ENCODE measurements at regions not wholly inside any gene's neighbourhood (a gene's known extent, or its start where the extent isn't known, plus 50 kb on each side); places are given as distances from the start of the nearest gene placed in this dataset.
"Not testable (repeated sequence)": the region's sequence is repeated elsewhere in the genome, so short reads cannot be mapped to it uniquely, and the experiment has no call there.

GRCh38 chr10:118920206-118920605 lies 109.3 kb upstream of the NANOS1 start:
- H3K4me3 ChIP-seq (ENCODE audit: low read length), result no peak overlapping the region
- H3K4me1 ChIP-seq (ENCODE audit: control insufficient read depth, insufficient read depth, low read length), result peaks cover 5% of the 10 kb centered on the region
- H3K27me3 ChIP-seq (replicated peaks; ENCODE audit: control insufficient read depth, insufficient read depth, low read length), result peaks cover 6% of the 10 kb centered on the region
- no peaks in the 10 kb centered on the region for H3K36me3 ChIP-seq (ENCODE audit: control insufficient read depth, insufficient read depth, low read length, severe bottlenecking)
- no peak overlapping the region for H3K9ac ChIP-seq (ENCODE audit: low read length)
- H3K9me3 ChIP-seq (ENCODE audit: control insufficient read depth, low read length), result no peaks in the 10 kb centered on the region
- no peak for DNase-seq (ENCODE audit: low read depth)

- H3K4me1 ChIP-seq (ENCODE audit: control insufficient read depth, insufficient read depth, low read length), result peaks cover 11% of the 10 kb centered on the region
- no peaks in the 10 kb centered on the region for H3K36me3 ChIP-seq (ENCODE audit: control insufficient read depth, insufficient read depth, low read length, severe bottlenecking)
- H3K4me3 ChIP-seq (ENCODE audit: low read length), result no peak overlapping the region
- DNase-seq (ENCODE audit: low read depth), result no peak
- H3K9me3 ChIP-seq (ENCODE audit: control insufficient read depth, low read length), result no peaks in the 10 kb centered on the region
- H3K9ac ChIP-seq (ENCODE audit: low read length), result no peak overlapping the region
- H3K27me3 ChIP-seq (replicated peaks; ENCODE audit: control insufficient read depth, insufficient read depth, low read length), result peaks cover 7% of the 10 kb centered on the region
Observed at GRCh38 chr10:118922226-118922625, 107.3 kb upstream of the NANOS1 start.

- Histone ChIP-seq H3K9ac (ENCODE audit: low read length) (no peak overlapping the region), H3K4me1 (ENCODE audit: control insufficient read depth, insufficient read depth, low read length) (peaks cover 16% of the 10 kb centered on the region), H3K4me3 (ENCODE audit: low read length) (no peak overlapping the region), H3K36me3 (ENCODE audit: control insufficient read depth, insufficient read depth, low read length, severe bottlenecking) (no peaks in the 10 kb centered on the region), H3K27me3 (replicated peaks; ENCODE audit: control insufficient read depth, insufficient read depth, low read length) (peaks cover 7% of the 10 kb centered on the region), H3K9me3 (ENCODE audit: control insufficient read depth, low read length) (no peaks in the 10 kb centered on the region)
- no peak for DNase-seq (ENCODE audit: low read depth)
Observed at GRCh38 chr10:118922972-118923371, 106.5 kb upstream of the NANOS1 start.

GRCh38 chr10:118924493-118924892 lies 105.0 kb upstream of the NANOS1 start:
- Histone ChIP-seq H3K9me3 (ENCODE audit: control insufficient read depth, low read length) (no peaks in the 10 kb centered on the region), H3K4me3 (ENCODE audit: low read length) (no peak overlapping the region), H3K27me3 (replicated peaks; ENCODE audit: control insufficient read depth, insufficient read depth, low read length) (peaks cover 7% of the 10 kb centered on the region), H3K36me3 (ENCODE audit: control insufficient read depth, insufficient read depth, low read length, severe bottlenecking) (no peaks in the 10 kb centered on the region), H3K9ac (ENCODE audit: low read length) (no peak overlapping the region), H3K4me1 (ENCODE audit: control insufficient read depth, insufficient read depth, low read length) (peaks cover 16% of the 10 kb centered on the region)
- DNase-seq (ENCODE audit: low read depth), result no peak

- Histone ChIP-seq H3K4me1 (ENCODE audit: control insufficient read depth, insufficient read depth, low read length) (peaks cover 16% of the 10 kb centered on the region), H3K9me3 (ENCODE audit: control insufficient read depth, low read length) (peaks cover 4% of the 10 kb centered on the region), H3K36me3 (ENCODE audit: control insufficient read depth, insufficient read depth, low read length, severe bottlenecking) (no peaks in the 10 kb centered on the region), H3K4me3 (ENCODE audit: low read length) (no peak overlapping the region), H3K27me3 (replicated peaks; ENCODE audit: control insufficient read depth, insufficient read depth, low read length) (peaks cover 7% of the 10 kb centered on the region), H3K9ac (ENCODE audit: low read length) (no peak overlapping the region)
- no peak for DNase-seq (ENCODE audit: low read depth)
Observed at GRCh38 chr10:118925404-118926071, 104.0 kb upstream of the NANOS1 start.

GRCh38 chr10:118926072-118926417 lies 103.5 kb upstream of the NANOS1 start:
- H3K9me3 ChIP-seq (ENCODE audit: control insufficient read depth, low read length), result peaks cover 9% of the 10 kb centered on the region
- H3K9ac ChIP-seq (ENCODE audit: low read length), result no peak overlapping the region
- H3K4me1 ChIP-seq (ENCODE audit: control insufficient read depth, insufficient read depth, low read length), result peaks cover 16% of the 10 kb centered on the region
- no peak for DNase-seq (ENCODE audit: low read depth)
- H3K36me3 ChIP-seq (ENCODE audit: control insufficient read depth, insufficient read depth, low read length, severe bottlenecking), result no peaks in the 10 kb centered on the region
- H3K27me3 ChIP-seq (replicated peaks; ENCODE audit: control insufficient read depth, insufficient read depth, low read length), result peaks cover 7% of the 10 kb centered on the region
- no peak overlapping the region for H3K4me3 ChIP-seq (ENCODE audit: low read length)

- Histone ChIP-seq H3K9ac (ENCODE audit: low read length) (no peak overlapping the region), H3K27me3 (replicated peaks; ENCODE audit: control insufficient read depth, insufficient read depth, low read length) (peaks cover 7% of the 10 kb centered on the region), H3K4me1 (ENCODE audit: control insufficient read depth, insufficient read depth, low read length) (peaks cover 16% of the 10 kb centered on the region), H3K36me3 (ENCODE audit: control insufficient read depth, insufficient read depth, low read length, severe bottlenecking) (no peaks in the 10 kb centered on the region), H3K9me3 (ENCODE audit: control insufficient read depth, low read length) (peaks cover 13% of the 10 kb centered on the region), H3K4me3 (ENCODE audit: low read length) (no peak overlapping the region)
- no peak for DNase-seq (ENCODE audit: low read depth)
Observed at GRCh38 chr10:118926441-118926840, 103.1 kb upstream of the NANOS1 start.

- DNase-seq (ENCODE audit: low read depth), result no peak
Observed at GRCh38 chr10:118926903-118927302, 102.6 kb upstream of the NANOS1 start.

GRCh38 chr10:118927321-118927720 lies 102.2 kb upstream of the NANOS1 start:
- H3K4me1 ChIP-seq (ENCODE audit: control insufficient read depth, insufficient read depth, low read length), result peaks cover 11% of the 10 kb centered on the region
- DNase-seq (ENCODE audit: low read depth), result no peak
- peaks cover 22% of the 10 kb centered on the region for H3K9me3 ChIP-seq (ENCODE audit: control insufficient read depth, low read length)
- no peak overlapping the region for H3K4me3 ChIP-seq (ENCODE audit: low read length)
- no peaks in the 10 kb centered on the region for H3K36me3 ChIP-seq (ENCODE audit: control insufficient read depth, insufficient read depth, low read length, severe bottlenecking)
- peaks cover 7% of the 10 kb centered on the region for H3K27me3 ChIP-seq (replicated peaks; ENCODE audit: control insufficient read depth, insufficient read depth, low read length)
- no peak overlapping the region for H3K9ac ChIP-seq (ENCODE audit: low read length)

More at GRCh38 chr10:118926903-118927302, 102.6 kb upstream of the NANOS1 start:
- Histone ChIP-seq H3K4me1 (ENCODE audit: control insufficient read depth, insufficient read depth, low read length) (peaks cover 13% of the 10 kb centered on the region), H3K36me3 (ENCODE audit: control insufficient read depth, insufficient read depth, low read length, severe bottlenecking) (no peaks in the 10 kb centered on the region), H3K27me3 (replicated peaks; ENCODE audit: control insufficient read depth, insufficient read depth, low read length) (peaks cover 7% of the 10 kb centered on the region), H3K9me3 (ENCODE audit: control insufficient read depth, low read length) (peaks cover 18% of the 10 kb centered on the region), H3K9ac (ENCODE audit: low read length) (no peak overlapping the region), H3K4me3 (ENCODE audit: low read length) (no peak overlapping the region)

- H3K9ac ChIP-seq (ENCODE audit: low read length), result no peak overlapping the region
- H3K4me1 ChIP-seq (ENCODE audit: control insufficient read depth, insufficient read depth, low read length), result peaks cover 11% of the 10 kb centered on the region
- H3K36me3 ChIP-seq (ENCODE audit: control insufficient read depth, insufficient read depth, low read length, severe bottlenecking), result no peaks in the 10 kb centered on the region
- no peak for DNase-seq (ENCODE audit: low read depth)
- no peaks in the 10 kb centered on the region for H3K27me3 ChIP-seq (replicated peaks; ENCODE audit: control insufficient read depth, insufficient read depth, low read length)
- peaks cover 28% of the 10 kb centered on the region for H3K9me3 ChIP-seq (ENCODE audit: control insufficient read depth, low read length)
- no peak overlapping the region for H3K4me3 ChIP-seq (ENCODE audit: low read length)
Observed at GRCh38 chr10:118930614-118931013, 98.9 kb upstream of the NANOS1 start.

GRCh38 chr10:118931436-118931835 lies 98.1 kb upstream of the NANOS1 start:
- Histone ChIP-seq H3K9me3 (ENCODE audit: control insufficient read depth, low read length) (peaks cover 28% of the 10 kb centered on the region), H3K4me3 (ENCODE audit: low read length) (peak overlapping the region; percentile 26), H3K4me1 (ENCODE audit: control insufficient read depth, insufficient read depth, low read length) (peaks cover 11% of the 10 kb centered on the region), H3K36me3 (ENCODE audit: control insufficient read depth, insufficient read depth, low read length, severe bottlenecking) (no peaks in the 10 kb centered on the region), H3K27me3 (replicated peaks; ENCODE audit: control insufficient read depth, insufficient read depth, low read length) (no peaks in the 10 kb centered on the region), H3K9ac (ENCODE audit: low read length) (no peak overlapping the region)
- DNase-seq (ENCODE audit: low read depth), result no peak

- H3K9ac ChIP-seq (ENCODE audit: low read length); DNase-seq (ENCODE audit: low read depth); H3K4me1 ChIP-seq (ENCODE audit: control insufficient read depth, insufficient read depth, low read length); H3K4me3 ChIP-seq (ENCODE audit: low read length); H3K36me3 ChIP-seq (ENCODE audit: control insufficient read depth, insufficient read depth, low read length, severe bottlenecking); H3K27me3 ChIP-seq (replicated peaks; ENCODE audit: control insufficient read depth, insufficient read depth, low read length): not testable (repeated sequence)
- H3K9me3 ChIP-seq (ENCODE audit: control insufficient read depth, low read length), result peaks cover 28% of the 10 kb centered on the region
Observed at GRCh38 chr10:118932154-118932553, 97.4 kb upstream of the NANOS1 start.
